Cardiac muscle cell (in vitro differentiated cells and primary cell): ENCODE measurements at regions not wholly inside any gene's neighbourhood (a gene's known extent, or its start where the extent isn't known, plus 50 kb on each side); places are given as distances from the start of the nearest gene placed in this dataset.
"Not testable (repeated sequence)": the region's sequence is repeated elsewhere in the genome, so short reads cannot be mapped to it uniquely, and the experiment has no call there.

Source experiments
- DNase-seq, 2 donors: peaks; one replicate each; pipeline versions ENCODE4 v3.0.0 to v3.0.0-alpha.2; 2010 to 2017; ENCODE audit warnings: low read depth in 1 of 2, low spot score in 1 of 2
- H3K27ac ChIP-seq: fragments of 200-600 bp; sonication (generic); 2 replicates; pipeline ENCODE4 v1.5.1; 2016
- H3K27me3 ChIP-seq: fragments of 200-600 bp; sonication (generic); 2 replicates; pipeline ENCODE4 v1.6.0; 2016; ENCODE audit warnings: control low read depth
- H3K36me3 ChIP-seq: fragments of 200-600 bp; sonication (generic); 2 replicates; pipeline ENCODE4 v1.5.1; 2016; ENCODE audit warnings: control low read depth
- H3K4me1 ChIP-seq: fragments of 200-600 bp; sonication (generic); 2 replicates; pipeline ENCODE4 v1.8.1; 2017; ENCODE audit warnings: low read depth, mild to moderate bottlenecking, mixed run types
- H3K4me3 ChIP-seq: fragments of 200-600 bp; sonication (generic); 2 replicates; pipeline ENCODE4 v1.5.1; 2016; ENCODE audit warnings: mild to moderate bottlenecking
- H3K9me3 ChIP-seq: fragments of 200-600 bp; sonication (generic); 2 replicates; pipeline ENCODE4 v1.5.1; 2017; ENCODE audit warnings: low read depth, mild to moderate bottlenecking, control low read depth
- CTCF ChIP-seq: IDR thresholded peaks from 2 replicates; pipeline ENCODE4 v1.5.1; 2012; ENCODE audit warnings: low read depth, mild to moderate bottlenecking, low read length

DNA sequence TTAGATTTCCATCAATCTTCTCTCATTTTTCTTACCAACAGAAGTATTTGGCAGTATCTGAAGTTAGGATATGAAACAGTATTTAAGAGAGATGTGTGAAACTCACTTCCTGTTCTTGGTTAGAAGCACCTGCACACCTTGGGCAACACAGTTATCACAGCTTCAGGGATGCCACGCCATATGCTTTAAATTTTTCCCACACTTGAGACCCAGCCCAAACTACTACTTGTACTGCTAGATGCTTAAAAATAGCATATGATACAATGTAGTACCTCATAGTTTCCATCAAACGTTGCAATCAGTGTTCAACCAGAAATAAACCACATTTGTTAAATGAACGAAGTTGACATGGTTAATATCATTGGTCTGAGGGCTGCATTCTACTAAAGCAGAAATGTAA, 725.1 kb upstream of the FRG1 start:
- Histone ChIP-seq H3K27ac (no peak overlapping the region), H3K4me1 (no peaks in the 10 kb centered on the region), H3K9me3 (no peaks in the 10 kb centered on the region), H3K4me3 (no peak overlapping the region), H3K27me3 (no peaks in the 10 kb centered on the region), H3K36me3 (no peaks in the 10 kb centered on the region)
- no peak for DNase-seq
- no peak for TF ChIP-seq CTCF

DNA sequence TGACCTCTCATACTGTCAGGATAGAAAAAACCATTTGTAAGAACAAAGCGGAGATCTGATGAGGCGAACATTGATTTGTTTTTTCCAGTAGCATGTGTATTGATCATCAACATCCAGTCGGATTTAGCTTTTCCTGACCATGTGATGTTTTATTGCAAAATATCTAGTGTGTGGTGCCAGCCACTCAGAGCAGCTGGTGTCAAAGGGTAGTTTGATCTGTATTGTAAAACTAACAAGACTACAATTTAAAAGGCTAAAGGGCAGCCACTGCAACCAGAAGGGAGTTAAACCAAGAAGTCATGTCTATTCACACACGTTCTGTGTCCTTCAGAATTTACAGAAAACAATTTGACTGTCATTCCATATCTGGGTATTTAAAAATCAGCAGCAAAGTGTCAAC, 719.0 kb upstream of the FRG1 start:
- DNase-seq, result no peak
- Histone ChIP-seq H3K4me3 (no peak overlapping the region), H3K27me3 (no peaks in the 10 kb centered on the region), H3K36me3 (no peaks in the 10 kb centered on the region), H3K4me1 (no peaks in the 10 kb centered on the region), H3K9me3 (no peaks in the 10 kb centered on the region), H3K27ac (no peak overlapping the region)
- no peak for TF ChIP-seq CTCF

- TF ChIP-seq CTCF, result no peak
These were observed 711.9 kb upstream of the FRG1 start for GRCh38 chr4:189228726-189229125.

GRCh38 chr4:189232274-189232673, 708.4 kb upstream of the FRG1 start:
- H3K9me3 ChIP-seq, result peaks cover 3% of the 10 kb centered on the region
- no peaks in the 10 kb centered on the region for H3K4me1 ChIP-seq
- no peaks in the 10 kb centered on the region for H3K36me3 ChIP-seq
- no peak overlapping the region for H3K27ac ChIP-seq
- no peak for TF ChIP-seq CTCF
- no peak for DNase-seq
- H3K27me3 ChIP-seq, result no peaks in the 10 kb centered on the region
- no peak overlapping the region for H3K4me3 ChIP-seq

More at GRCh38 chr4:189228726-189229125, 711.9 kb upstream of the FRG1 start:
- Histone ChIP-seq H3K9me3 (peaks cover 1% of the 10 kb centered on the region), H3K27ac (no peak overlapping the region), H3K27me3 (no peaks in the 10 kb centered on the region), H3K4me1 (no peaks in the 10 kb centered on the region), H3K4me3 (no peak overlapping the region), H3K36me3 (no peaks in the 10 kb centered on the region)
- no peak for DNase-seq

DNA sequence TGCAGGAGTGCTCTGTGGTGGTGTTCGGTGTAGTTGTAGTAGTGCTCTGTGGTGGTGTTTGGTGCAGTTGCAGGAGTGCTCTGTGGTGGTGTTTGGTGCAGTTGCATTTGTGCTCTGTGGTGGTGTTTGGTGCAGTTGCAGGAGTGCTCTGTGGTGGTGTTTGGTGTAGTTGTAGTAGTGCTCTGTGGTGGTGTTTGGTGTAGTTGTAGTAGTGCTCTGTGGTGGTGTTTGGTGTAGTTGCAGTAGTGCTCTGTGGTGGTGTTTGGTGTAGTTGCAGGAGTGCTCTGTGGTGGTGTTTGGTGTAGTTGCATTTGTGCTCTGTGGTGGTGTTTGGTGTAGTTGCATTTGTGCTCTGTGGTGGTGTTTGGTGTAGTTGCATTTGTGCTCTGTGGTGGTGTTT, 706.9 kb upstream of the FRG1 start:
- not testable (repeated sequence) for H3K27ac ChIP-seq, H3K4me1 ChIP-seq, DNase-seq, H3K36me3 ChIP-seq, H3K27me3 ChIP-seq, H3K4me3 ChIP-seq, H3K9me3 ChIP-seq

DNA sequence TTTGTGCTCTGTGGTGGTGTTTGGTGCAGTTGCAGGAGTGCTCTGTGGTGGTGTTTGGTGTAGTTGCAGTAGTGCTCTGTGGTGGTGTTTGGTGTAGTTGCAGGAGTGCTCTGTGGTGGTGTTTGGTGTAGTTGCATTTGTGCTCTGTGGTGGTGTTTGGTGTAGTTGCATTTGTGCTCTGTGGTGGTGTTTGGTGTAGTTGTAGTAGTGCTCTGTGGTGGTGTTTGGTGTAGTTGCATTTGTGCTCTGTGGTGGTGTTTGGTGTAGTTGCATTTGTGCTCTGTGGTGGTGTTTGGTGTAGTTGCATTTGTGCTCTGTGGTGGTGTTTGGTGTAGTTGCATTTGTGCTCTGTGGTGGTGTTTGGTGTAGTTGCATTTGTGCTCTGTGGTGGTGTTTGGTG, 705.7 kb upstream of the FRG1 start:
- not testable (repeated sequence) for H3K9me3 ChIP-seq, H3K4me1 ChIP-seq, H3K27ac ChIP-seq, DNase-seq, H3K27me3 ChIP-seq, H3K4me3 ChIP-seq, H3K36me3 ChIP-seq

DNA sequence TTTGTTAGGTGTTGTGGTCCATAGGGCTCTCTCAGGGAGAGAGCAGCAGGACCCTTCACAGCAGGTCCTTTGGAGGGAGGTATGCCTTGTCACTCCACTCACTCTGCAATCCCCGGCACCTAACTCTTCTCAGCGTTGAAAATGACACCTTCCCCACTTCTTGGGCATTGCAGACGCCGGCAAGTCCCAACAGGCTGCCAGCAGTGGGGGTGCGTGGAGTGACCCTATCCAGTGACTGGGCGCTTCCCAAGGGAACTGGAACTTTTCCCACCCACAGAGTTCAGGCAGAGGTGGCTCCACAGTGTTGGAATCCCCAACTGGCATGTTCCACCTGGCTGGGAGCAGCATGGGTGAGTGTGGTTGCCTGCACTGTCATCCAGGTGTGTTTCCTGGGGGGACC, 705.1 kb upstream of the FRG1 start:
- H3K27me3 ChIP-seq, result no peaks in the 10 kb centered on the region
- H3K4me3 ChIP-seq, result no peak overlapping the region
- H3K9me3 ChIP-seq, result peaks cover 3% of the 10 kb centered on the region
- H3K4me1 ChIP-seq, result no peaks in the 10 kb centered on the region
- no peaks in the 10 kb centered on the region for H3K36me3 ChIP-seq
- no peak overlapping the region for H3K27ac ChIP-seq
- no peak for DNase-seq
- no peak for TF ChIP-seq CTCF

DNA sequence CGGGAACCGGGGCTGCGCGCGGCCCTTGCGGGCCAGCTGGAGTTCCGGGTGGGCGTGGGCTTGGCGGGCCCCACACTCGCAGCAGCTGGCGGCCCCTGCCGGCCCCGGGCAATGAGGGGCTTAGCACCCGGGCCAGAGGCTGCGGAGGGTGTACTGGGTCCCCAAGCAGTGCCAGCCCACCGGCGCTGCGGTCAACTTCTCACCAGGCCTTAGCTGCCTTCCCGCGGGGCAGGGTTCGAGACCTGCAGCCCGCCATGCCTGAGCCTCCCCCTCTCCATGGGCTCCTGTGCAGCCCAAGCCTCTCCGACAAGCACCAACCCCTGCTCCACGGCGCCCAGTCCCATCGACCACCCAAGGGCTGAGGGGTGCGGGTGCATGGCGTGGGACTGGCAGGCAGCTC, 704.4 kb upstream of the FRG1 start:
- not testable (repeated sequence) for H3K4me1 ChIP-seq, H3K36me3 ChIP-seq, H3K27ac ChIP-seq, H3K27me3 ChIP-seq, H3K9me3 ChIP-seq, H3K4me3 ChIP-seq, DNase-seq
